Keratinocyte (primary cell): ENCODE measurements at regions not wholly inside any gene's neighbourhood (a gene's known extent, or its start where the extent isn't known, plus 50 kb on each side); places are given as distances from the start of the nearest gene placed in this dataset.

Source experiments
- EZH2 ChIP-seq: IDR thresholded peaks from one replicate; pipeline ENCODE4 v1.6.1; 2012; ENCODE audit warnings: inconsistent platforms, mild to moderate bottlenecking, low read length, moderate library complexity
- TF ChIP-seq, protein P1 (sequence below), 3 experiments: IDR thresholded peaks in 1 of 3; conservative IDR thresholded peaks in 1 of 3; optimal IDR thresholded peaks in 1 of 3; 2 replicates in 2 of 3; 3 replicates in 1 of 3; pipeline versions ENCODE3 to v1.5.1; 2011; ENCODE audit warnings: low read length in 3 of 3, mild to moderate bottlenecking in 3 of 3, moderate library complexity in 2 of 3, control low read depth in 1 of 3, inconsistent platforms in 1 of 3; ENCODE audit not compliant: insufficient read depth in 2 of 3; ENCODE audit errors: extremely low read depth in 1 of 3

DNA sequence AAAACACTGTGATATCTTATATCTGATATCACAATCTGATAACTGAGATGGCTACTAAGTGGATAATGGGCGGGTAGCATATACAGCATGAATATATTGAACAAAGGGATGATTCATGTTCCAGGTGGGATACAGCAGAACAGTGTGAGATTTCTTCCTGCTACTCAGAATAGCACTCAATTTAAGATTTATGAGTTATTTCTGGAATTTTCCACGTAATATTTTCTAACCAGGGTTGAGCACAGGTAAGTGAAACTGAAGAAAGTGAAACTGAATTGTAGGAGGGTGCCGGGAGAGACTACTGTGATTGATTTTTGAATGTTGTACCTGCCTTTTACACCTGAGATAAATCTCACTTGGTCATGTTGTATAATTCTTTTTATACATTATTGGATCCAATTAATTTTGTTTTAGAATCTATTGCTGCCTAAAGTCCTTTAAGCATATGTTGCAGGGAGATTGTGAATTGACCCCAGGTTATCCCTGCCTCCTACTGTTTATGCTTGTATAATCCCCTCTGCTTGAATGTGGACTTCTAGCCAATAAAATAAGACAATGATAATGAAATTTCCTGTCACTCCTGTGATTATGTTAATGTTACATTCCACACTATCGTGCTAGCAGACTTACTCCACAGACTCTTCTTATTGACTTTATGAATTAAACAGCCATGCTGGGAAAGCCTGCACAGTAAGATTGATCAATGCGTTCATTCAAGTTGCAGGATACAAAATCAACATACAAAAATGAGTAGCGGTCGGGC is 67.6 kb upstream of the RBBP8 start:
- TF ChIP-seq, protein P1, sequence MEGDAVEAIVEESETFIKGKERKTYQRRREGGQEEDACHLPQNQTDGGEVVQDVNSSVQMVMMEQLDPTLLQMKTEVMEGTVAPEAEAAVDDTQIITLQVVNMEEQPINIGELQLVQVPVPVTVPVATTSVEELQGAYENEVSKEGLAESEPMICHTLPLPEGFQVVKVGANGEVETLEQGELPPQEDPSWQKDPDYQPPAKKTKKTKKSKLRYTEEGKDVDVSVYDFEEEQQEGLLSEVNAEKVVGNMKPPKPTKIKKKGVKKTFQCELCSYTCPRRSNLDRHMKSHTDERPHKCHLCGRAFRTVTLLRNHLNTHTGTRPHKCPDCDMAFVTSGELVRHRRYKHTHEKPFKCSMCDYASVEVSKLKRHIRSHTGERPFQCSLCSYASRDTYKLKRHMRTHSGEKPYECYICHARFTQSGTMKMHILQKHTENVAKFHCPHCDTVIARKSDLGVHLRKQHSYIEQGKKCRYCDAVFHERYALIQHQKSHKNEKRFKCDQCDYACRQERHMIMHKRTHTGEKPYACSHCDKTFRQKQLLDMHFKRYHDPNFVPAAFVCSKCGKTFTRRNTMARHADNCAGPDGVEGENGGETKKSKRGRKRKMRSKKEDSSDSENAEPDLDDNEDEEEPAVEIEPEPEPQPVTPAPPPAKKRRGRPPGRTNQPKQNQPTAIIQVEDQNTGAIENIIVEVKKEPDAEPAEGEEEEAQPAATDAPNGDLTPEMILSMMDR (optimal IDR thresholded peaks at IDR 0.05 in 1 of 3, IDR thresholded peaks at IDR 0.05 in 1 of 3, conservative IDR thresholded peaks at IDR 0.05 in 1 of 3; ENCODE audit: extremely low read depth in 1 of 3, insufficient read depth in 2 of 3, low read length in 3 of 3) = no peak
- no peak for TF ChIP-seq EZH2
